GM21526 (cell line): ENCODE measurements at regions not wholly inside any gene's neighbourhood (a gene's known extent, or its start where the extent isn't known, plus 50 kb on each side); places are given as distances from the start of the nearest gene placed in this dataset.

Experiments
- ATAC-seq: cut with Tn5 transposase; IDR thresholded peaks from one replicate; pipeline ENCODE4 v1.9.1; 2021; ENCODE audit warnings: moderate library complexity; ENCODE audit not compliant: unreplicated experiment, low FRiP score

DNA sequence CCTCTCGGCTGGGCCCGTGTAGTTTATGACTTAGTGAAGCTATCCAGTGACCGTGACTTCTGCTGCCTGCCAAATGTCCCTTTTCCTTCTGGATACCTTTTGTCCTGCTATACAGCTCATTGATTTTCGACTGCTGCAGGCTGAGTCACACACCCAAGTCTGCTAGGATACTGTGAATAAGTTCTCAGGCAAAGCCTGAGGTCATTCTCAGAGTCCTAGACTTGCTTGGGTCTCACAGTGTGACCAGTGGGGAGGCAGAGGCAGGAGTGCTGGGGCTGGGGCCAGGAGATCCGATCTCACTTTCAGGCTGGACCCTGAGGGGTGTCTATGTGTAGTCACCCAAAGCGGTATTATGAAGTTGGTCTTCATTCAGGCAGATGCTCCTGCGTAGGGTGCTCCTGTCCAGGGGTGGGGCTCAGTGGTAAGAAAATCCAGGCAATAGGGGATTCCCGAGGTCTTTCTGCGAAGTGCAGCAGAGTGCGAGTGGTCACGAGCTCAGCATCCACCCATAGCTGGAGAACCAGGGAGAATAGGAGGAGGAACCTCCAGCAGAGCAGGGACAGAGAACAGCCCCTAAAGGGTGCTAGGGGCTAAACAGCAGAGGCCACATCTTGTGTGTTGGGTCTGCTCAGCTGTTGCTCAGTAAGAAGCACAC lies 268.6 kb upstream of the NCKAP5 start:
- no peak for ATAC-seq

DNA sequence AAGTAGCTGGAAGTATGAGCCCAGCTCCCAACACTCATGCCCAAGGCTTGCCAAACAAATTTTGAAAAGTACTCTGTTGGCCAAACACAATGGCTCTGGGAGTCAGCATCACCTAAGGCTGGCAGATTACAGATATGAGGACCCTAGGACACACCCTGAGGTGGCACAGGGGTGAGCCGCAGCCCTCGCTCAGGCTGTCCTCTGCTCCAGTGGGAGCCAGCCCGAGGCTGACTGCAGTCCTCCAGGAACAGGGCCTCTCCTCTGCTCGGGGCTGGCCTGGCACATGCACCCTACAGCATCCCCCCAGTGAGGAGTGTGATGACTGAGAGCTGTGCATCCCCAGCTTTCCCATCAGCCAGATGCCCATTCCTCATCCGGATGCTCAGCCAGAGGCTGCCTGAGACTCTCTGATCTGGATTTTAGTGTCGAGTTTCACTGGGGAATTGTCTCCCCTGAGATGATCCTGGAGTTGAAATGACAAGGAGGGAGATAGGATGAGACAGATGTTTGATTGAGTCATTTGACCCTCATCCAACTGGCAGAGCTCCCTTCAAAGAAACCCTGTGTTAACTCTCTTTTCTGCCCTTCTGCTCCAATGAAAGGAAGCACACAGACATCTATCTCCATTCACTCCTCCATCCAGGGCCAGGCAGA lies 269.3 kb upstream of the NCKAP5 start:
- no peak for ATAC-seq

GRCh38 chr2:133838642-133839365 lies 270.5 kb upstream of the NCKAP5 start:
- no peak for ATAC-seq

- no peak for ATAC-seq
Observed at GRCh38 chr2:133839677-133840076, 271.4 kb upstream of the NCKAP5 start.

DNA sequence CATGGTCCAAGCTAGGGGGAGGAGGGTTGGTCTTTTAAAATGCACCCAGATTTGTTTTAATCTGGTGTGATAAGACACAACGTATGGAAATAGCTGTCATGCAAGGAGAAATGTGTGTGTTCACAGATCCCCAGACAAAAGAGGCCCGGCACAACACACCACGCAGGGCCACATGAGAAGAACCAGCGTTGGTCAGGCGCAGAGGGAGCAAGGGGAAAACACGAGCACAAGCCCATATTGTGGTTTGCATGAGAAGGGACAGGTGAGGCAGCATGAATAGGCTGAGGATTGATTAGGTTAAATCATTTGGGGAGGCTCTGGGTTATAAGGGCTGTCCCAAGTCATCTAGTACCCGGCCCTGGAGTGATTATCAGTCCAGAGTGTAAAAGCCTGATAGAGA lies 272.5 kb upstream of the NCKAP5 start:
- ATAC-seq, result no peak

- ATAC-seq, result no peak
Observed at GRCh38 chr2:133841900-133842299, 273.6 kb upstream of the NCKAP5 start.

GRCh38 chr2:133842446-133842845 lies 274.2 kb upstream of the NCKAP5 start:
- no peak for ATAC-seq

DNA sequence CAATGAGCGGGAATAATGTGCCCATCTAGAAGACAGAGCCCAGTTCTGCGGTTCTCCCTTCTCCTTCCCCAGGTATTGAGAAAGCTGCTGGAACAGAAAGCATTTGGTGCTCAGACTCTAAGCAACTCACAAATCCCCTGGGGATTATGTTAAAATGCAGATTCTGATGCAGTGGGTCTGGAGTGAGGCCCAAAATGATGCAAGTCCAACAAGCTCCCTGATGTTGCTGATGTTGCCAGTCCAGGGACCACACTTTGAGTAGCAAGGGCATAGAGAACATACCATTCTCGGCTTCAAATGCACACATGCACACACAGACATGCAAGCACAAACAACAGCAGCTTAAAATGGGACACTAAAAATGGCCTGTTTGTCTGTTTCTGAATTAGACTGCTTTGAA lies 274.8 kb upstream of the NCKAP5 start:
- ATAC-seq, result no peak

DNA sequence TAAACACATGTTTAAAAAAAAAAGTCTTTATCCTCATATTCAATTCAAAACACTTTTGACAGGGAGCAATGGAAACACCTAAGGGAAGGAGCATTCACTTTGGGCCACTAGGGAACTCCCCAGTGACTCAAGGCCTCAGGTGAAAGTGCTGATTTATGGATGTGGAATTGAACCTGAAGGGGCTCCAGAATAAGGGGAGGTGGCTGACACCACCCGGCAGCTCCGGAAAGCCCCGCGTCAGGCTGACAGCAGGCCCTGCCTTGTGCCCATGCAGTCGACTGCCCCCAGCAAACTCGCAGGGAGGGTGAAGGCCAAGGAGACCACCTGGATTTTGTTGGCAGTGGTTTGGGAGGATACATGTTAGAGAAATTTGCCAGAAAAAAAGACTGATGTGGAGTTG lies 275.3 kb upstream of the NCKAP5 start:
- no peak for ATAC-seq

- peak; percentile 87 for ATAC-seq
Observed at GRCh38 chr2:133844214-133844892, 276.1 kb upstream of the NCKAP5 start.

DNA sequence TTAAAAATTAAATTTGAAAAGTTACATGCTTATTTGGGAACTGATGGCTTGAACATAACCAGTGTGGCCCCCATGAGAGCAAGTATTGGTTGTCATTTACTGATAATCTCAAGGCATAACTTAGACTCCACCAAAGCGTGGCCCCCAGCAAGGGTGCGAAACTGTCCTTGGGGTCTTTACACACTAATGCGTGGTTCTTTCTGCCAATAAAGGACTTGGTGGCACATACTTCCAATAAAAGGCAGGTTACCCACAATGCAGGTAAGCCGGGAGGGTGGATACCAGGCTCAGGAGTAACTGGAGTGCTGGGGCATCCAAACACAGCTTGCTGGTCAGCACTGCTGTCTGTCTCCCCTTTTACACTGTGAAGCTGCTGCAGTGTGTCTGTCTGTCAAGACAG lies 278.2 kb upstream of the NCKAP5 start:
- no peak for ATAC-seq

GRCh38 chr2:133847591-133847990 lies 279.3 kb upstream of the NCKAP5 start:
- no peak for ATAC-seq

- no peak for ATAC-seq
Observed at GRCh38 chr2:133848111-133848649, 279.9 kb upstream of the NCKAP5 start.

DNA sequence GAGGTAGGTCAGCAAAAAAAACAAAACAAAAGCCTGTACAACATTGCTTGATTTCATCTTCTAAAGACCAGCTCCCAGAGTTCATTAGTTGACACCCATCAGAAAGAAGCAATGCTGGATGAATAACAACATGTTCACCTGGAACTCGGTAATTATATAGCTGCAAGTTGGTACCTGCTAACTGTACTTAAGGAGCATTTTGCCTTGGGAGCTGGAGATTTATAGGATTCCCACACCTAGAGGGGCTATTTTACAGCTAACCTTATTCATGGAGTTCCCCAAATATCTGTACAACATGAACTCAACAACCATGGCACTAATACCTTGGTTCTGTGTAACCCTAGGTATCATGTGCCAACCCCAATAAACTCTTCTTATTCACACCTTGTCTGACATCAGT lies 281.1 kb upstream of the NCKAP5 start:
- ATAC-seq, result no peak

GRCh38 chr2:133854603-133855200 lies 286.4 kb upstream of the NCKAP5 start:
- no peak for ATAC-seq

DNA sequence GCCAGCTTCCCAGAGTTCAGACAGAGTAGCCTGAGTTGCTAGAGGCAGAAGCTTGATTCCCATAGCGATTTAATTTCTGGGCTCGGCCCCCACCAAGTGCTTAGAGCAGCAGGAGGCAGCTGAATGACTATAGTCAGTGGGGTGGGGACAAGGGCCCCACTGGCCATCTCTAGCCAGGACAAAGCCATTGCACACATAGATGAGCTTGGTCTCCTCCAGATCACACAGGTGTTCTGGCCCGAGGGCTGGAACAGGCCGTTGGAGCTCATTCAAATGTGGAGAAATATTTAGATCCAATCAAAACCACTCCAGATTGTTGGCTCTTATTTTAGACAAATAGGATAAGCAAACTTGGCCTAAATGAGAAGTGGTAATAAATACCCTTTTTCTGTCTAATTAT lies 287.3 kb upstream of the NCKAP5 start:
- no peak for ATAC-seq

DNA sequence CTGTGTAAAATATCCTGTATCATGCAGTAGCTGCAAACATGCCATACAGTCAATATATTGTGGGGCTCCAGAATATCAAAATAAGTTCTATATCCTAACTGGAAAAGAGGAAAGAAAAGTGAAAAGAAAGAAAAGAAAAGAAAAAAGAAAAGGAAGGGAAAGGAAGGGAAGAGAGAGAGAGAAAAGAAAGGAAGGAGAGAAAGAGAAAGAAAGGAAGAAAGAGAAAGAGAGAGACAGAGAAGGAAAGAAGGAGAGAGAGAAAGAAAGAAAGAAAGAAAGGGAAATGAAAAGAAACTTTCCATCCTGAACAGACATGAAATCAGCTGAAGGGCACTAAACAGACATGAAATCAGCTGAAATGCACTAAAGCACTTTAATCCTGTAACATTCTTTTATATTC lies 288.4 kb upstream of the NCKAP5 start:
- ATAC-seq, result no peak

DNA sequence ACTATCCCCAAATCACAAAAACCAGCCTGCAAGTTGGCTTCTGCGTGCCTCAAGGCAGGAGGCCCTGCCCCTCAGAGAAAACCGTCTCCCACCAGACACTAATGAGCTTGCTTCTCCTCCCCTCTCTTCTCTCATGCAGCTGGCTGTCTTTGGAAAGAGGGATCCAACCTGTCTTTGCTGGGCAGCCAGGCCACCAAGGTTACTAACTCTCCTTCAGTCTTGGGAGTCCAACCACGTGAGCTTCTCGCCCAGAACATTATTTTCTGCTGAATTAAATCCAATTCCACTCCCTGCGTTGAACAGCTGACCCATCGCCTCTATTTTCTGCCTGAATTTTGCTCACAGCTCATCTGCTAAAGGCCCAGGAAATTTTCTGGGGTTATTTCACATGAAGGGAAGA lies 291.3 kb upstream of the NCKAP5 start:
- no peak for ATAC-seq

DNA sequence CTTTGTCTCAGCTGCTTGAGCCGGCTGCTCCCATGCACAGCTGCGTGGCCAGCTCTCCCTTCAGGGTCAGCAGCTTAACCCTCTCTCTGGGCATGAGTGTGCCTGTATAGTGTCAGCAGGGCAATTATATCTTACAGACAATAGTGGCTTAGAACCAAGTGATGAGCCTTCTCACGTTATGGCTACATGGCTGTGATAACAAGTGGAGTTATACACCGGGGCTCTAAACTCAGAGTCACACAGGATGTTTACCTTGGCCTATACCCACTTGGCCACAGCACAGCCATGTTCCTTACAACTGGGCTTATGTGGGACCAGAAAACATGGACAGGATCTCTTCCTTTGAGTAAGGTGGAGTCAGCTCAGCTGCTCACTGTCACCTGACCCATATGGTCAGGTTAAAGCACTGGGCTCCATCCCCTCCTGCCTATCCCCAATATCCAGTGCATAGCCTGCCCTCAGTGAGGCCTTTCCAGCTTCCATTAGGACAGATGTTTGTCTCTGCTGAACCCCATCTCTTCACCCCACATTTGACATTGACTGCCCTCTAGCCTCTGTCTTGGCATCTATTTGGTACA lies 294.2 kb upstream of the NCKAP5 start:
- no peak for ATAC-seq

DNA sequence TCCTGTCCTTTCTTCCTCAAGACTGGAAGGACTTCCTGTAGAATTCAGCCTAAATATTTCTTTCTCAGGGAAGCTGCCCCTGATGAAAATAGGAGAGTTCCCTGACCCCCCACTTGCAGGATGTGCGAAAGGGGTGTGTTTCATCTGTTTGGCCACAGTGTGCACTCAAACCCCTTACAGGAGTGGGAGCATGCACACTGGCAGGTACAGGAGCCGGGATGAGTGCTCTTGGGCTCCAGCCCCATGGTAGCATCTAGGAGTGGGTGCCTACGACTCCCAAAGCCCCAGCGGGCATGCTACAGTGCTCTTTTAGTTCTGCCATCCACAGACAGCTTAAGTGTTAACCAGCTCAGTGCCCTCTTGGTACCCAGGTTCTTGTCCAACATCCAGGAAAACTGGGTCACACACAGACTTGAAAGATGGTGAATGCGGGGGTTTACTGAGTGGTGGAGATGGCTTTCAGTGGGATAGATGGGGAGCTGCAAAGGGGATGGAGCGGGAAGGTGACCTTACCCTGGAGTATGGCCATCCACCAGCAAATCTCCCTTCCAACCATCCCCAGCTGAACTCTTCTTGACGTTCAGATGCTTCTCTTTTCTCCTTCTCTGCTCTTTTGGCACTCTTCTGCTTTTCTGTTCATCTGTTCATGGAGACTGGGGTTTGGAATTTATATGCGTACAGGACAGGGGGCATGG lies 295.0 kb upstream of the NCKAP5 start:
- no peak for ATAC-seq
